ENCODE measurements at regions not wholly inside any gene's neighbourhood (a gene's known extent, or its start where the extent isn't known, plus 50 kb on each side); places are given as distances from the start of the nearest gene placed in this dataset.

GRCh38 chr6:43877463-43878126 is 107.6 kb downstream of the VEGFA start:
- TF ChIP-seq, protein P1, sequence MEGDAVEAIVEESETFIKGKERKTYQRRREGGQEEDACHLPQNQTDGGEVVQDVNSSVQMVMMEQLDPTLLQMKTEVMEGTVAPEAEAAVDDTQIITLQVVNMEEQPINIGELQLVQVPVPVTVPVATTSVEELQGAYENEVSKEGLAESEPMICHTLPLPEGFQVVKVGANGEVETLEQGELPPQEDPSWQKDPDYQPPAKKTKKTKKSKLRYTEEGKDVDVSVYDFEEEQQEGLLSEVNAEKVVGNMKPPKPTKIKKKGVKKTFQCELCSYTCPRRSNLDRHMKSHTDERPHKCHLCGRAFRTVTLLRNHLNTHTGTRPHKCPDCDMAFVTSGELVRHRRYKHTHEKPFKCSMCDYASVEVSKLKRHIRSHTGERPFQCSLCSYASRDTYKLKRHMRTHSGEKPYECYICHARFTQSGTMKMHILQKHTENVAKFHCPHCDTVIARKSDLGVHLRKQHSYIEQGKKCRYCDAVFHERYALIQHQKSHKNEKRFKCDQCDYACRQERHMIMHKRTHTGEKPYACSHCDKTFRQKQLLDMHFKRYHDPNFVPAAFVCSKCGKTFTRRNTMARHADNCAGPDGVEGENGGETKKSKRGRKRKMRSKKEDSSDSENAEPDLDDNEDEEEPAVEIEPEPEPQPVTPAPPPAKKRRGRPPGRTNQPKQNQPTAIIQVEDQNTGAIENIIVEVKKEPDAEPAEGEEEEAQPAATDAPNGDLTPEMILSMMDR (IDR thresholded peaks at IDR 0.05; ENCODE audit: unreplicated experiment), result no peak
- no TSS peak for BruUV-seq (replicated peaks)
- CTCF ChIA-PET, result interaction anchor here (0.6 to 0.8 kb wide), 2 partner anchors 72 to 74 kb away, joined by 3 read pairs; no protein-coding TSS in a partner anchor
- Mint-ChIP-seq H3K4me3 (ENCODE audit: unreplicated experiment) (no peak overlapping the region), H3K27me3 (ENCODE audit: insufficient read depth, unreplicated experiment) (no peaks in the 10 kb centered on the region), H3K27ac (ENCODE audit: low read depth, unreplicated experiment) (no peak overlapping the region), H3K9me3 (ENCODE audit: unreplicated experiment) (no peaks in the 10 kb centered on the region), H3K36me3 (ENCODE audit: insufficient read depth, unreplicated experiment) (no peaks in the 10 kb centered on the region), H3K4me1 (ENCODE audit: insufficient read depth, unreplicated experiment) (no peaks in the 10 kb centered on the region)
- POLR2A ChIA-PET, result no interaction called here
- intact Hi-C loops (cut with micrococcal nuclease), result no loop called here
- DNase-seq (ENCODE audit: unreplicated experiment), result no peak

DNA sequence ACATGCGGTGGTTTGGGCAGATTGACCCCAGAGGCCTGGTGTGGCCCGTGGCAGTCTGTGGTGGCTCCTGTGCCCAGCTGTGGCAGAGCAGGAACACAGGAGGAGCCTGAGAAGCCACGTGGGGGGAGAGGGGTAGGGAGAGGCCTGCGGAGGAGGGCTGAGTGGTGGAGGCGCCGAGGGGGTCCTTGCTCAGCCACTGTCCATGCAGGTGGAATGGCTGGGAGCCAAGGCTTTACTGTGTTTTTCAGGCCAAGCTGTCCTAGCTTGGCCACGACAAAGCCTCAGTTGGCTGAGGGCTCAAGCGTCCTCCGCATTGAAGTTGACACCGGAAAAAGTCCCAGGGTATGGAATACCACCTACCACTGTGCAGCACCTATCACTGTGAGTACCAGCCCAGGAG is 107.0 kb downstream of the VEGFA start:
- Mint-ChIP-seq H3K9me3 (ENCODE audit: unreplicated experiment) (no peaks in the 10 kb centered on the region), H3K4me1 (ENCODE audit: insufficient read depth, unreplicated experiment) (no peaks in the 10 kb centered on the region), H3K27ac (ENCODE audit: low read depth, unreplicated experiment) (no peak overlapping the region), H3K27me3 (ENCODE audit: insufficient read depth, unreplicated experiment) (no peaks in the 10 kb centered on the region), H3K4me3 (ENCODE audit: unreplicated experiment) (no peak overlapping the region), H3K36me3 (ENCODE audit: insufficient read depth, unreplicated experiment) (no peaks in the 10 kb centered on the region)
- BruUV-seq (replicated peaks), result no TSS peak
- intact Hi-C loops (cut with micrococcal nuclease), result no loop called here
- POLR2A ChIA-PET, result no interaction called here
- CTCF ChIA-PET, result interaction anchor here (0.6 to 0.8 kb wide), 2 partner anchors 71 to 75 kb away, joined by 3 read pairs; no protein-coding TSS in a partner anchor
- TF ChIP-seq, protein P1 (IDR thresholded peaks at IDR 0.05; ENCODE audit: unreplicated experiment), result no peak
- no peak for DNase-seq (ENCODE audit: unreplicated experiment)

GRCh38 chr6:43876602-43877001 is 106.6 kb downstream of the VEGFA start:
- DNase-seq (ENCODE audit: unreplicated experiment), result no peak
- CTCF ChIA-PET, result no interaction called here
- Mint-ChIP-seq H3K9me3 (ENCODE audit: unreplicated experiment) (no peaks in the 10 kb centered on the region), H3K27me3 (ENCODE audit: insufficient read depth, unreplicated experiment) (no peaks in the 10 kb centered on the region), H3K4me1 (ENCODE audit: insufficient read depth, unreplicated experiment) (no peaks in the 10 kb centered on the region), H3K36me3 (ENCODE audit: insufficient read depth, unreplicated experiment) (no peaks in the 10 kb centered on the region), H3K4me3 (ENCODE audit: unreplicated experiment) (no peak overlapping the region), H3K27ac (ENCODE audit: low read depth, unreplicated experiment) (no peak overlapping the region)
- intact Hi-C loops (cut with micrococcal nuclease), result no loop called here
- TF ChIP-seq, protein P1 (IDR thresholded peaks at IDR 0.05; ENCODE audit: unreplicated experiment), result no peak
- BruUV-seq (replicated peaks), result no TSS peak
- POLR2A ChIA-PET, result no interaction called here

DNA sequence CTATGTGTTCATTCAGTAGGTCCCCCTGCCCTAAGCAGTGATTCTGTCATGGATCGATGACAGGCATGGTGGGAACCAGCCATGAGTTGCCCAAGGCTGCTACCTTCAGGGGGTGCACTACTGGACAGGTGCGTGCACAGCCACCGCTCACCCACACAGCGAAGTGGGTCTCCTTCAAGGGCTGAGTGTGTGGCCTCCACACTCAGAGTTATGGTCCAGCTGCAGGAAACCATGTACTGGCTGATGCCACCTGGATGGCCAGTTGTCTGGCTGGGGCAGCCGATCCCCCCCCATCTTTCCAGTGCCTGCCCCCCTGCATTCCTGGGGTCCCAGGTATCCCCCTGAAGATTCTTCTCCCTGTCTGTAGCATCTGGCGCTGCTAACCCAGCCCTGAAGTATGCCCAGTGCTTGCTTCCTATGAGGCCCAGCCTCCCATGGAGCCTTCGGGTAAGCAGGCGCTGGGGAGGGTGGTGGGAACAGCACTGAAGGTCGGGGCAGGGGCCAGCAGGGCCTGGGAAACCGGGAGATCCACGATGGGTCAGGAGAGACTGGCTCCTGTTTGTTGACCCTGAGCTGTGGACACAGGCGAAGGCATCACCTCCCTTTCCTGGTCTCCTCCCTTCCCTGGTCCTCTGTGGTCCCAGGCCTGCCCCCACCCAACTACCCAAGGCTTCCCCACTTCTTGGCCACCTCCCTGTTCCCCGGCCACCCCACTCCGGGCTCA is 106.0 kb downstream of the VEGFA start:
- no TSS peak for BruUV-seq (replicated peaks)
- no peak for DNase-seq (ENCODE audit: unreplicated experiment)
- Mint-ChIP-seq H3K4me1 (ENCODE audit: insufficient read depth, unreplicated experiment) (no peaks in the 10 kb centered on the region), H3K9me3 (ENCODE audit: unreplicated experiment) (no peaks in the 10 kb centered on the region), H3K27ac (ENCODE audit: low read depth, unreplicated experiment) (no peak overlapping the region), H3K27me3 (ENCODE audit: insufficient read depth, unreplicated experiment) (no peaks in the 10 kb centered on the region), H3K36me3 (ENCODE audit: insufficient read depth, unreplicated experiment) (no peaks in the 10 kb centered on the region), H3K4me3 (ENCODE audit: unreplicated experiment) (no peak overlapping the region)
- CTCF ChIA-PET, result no interaction called here
- POLR2A ChIA-PET, result no interaction called here
- TF ChIP-seq, protein P1 (IDR thresholded peaks at IDR 0.05; ENCODE audit: unreplicated experiment), result no peak
- intact Hi-C loops (cut with micrococcal nuclease), result no loop called here

Data from MCF 10A (cell line).